GM19397 (cell line): ENCODE measurements at regions not wholly inside any gene's neighbourhood (a gene's known extent, or its start where the extent isn't known, plus 50 kb on each side); places are given as distances from the start of the nearest gene placed in this dataset.
"Not testable (repeated sequence)": the region's sequence is repeated elsewhere in the genome, so short reads cannot be mapped to it uniquely, and the experiment has no call there.

Experiments used
- ATAC-seq: cut with Tn5 transposase; IDR thresholded peaks from one replicate; pipeline ENCODE4 v1.9.1; 2021; ENCODE audit warnings: mild to moderate bottlenecking, moderate library complexity; ENCODE audit not compliant: unreplicated experiment

GRCh38 chr19:27733551-27734266 is 1479.2 kb downstream of the UQCRFS1 start:
- no peak for ATAC-seq

DNA sequence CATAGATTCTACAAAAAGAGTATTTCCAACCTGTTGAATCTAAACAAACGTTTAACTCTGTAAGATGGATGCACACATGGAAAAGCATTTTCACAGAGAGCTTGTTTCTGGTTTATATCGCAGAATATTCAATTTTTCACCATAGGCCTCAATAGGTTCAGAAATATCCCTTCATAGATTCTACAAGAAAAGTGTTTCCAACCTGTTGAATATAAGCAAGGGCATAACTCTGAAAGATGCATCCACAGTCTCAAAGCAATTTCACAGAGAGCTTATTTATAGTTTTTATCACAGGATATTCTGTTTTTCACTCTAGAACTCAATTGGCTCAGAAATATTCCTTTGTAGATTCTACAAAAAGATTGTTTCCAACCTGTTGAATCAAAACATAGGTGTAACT is 1483.6 kb downstream of the UQCRFS1 start:
- ATAC-seq: no peak

DNA sequence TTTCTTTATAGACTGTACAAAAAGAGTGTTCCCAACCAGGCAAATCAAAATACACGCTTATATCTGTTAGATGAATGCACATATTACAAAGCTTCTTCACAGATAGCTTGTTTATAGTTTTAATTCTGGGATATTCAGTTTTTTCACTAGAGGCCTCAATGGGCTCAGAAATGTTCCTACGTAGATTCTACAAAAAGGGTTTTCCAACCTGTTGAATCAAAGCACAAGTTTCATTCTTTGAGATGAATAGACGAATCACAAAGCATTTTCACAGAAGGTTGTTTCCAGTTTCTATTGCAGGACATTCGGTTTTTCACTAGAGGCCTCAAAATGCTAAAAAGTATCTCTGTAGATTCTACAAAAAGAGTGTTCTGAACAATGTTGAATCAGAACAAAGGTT is 1490.3 kb downstream of the UQCRFS1 start:
- no peak for ATAC-seq

GRCh38 chr19:27720155-27720554 is 1492.8 kb downstream of the UQCRFS1 start:
- no peak for ATAC-seq

DNA sequence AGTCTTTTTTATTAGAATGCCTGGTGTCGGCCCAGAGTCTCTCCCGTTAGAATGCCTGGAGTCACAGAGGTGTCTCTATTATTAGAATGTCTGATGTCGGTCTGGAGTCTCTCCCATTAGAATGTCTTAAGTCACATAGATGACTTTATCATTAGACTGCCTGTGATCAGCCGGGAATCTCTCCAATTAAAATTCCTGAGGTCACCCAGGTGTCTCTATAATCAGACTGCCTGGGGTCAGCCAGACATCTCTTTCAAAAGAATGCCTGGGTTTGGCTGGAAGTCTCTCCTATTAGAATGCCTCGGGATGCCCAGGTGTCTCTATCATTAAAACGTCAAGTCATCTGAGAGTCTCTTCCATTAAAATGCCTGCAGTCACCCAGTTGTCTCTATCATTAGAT is 1493.9 kb downstream of the UQCRFS1 start:
- ATAC-seq: no peak

DNA sequence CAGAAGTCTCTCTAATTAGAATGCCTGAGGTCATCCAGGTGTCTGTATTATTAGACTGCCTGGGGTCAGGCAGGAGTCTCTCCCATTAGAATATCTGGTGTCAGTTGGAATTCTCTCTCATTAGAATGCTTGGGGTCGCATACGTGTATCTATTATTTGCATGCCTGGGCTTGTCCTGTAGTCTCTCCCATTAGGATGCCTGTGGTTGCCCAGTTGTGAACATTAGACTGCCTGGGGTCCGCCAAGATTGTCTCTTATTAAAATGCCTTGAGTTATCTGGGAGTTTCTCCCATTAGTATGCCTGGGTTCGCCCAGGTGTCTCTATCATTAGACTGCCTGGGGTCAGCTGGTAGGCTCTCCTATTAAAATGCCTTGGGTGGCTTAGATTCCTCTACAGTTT is 1494.7 kb downstream of the UQCRFS1 start:
- no peak for ATAC-seq

DNA sequence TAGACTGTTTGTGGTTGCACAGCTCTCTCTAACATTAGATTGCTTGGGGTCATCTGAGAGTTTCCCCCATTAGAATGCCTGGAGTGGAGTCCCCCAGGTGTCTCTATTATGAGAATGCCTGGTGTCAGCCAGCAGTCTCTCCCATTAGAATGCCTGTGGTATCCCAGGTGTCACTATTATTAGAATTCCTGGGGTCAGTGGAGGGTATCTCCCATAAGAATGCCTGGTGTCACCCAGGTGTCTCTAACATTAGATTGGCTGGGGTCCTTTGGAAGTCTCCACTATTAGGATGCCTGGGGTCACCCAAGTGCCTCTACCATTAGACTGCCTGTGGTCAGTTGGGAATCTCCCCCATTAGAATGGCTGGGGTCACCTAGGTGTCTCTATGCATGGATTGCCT is 1495.1 kb downstream of the UQCRFS1 start:
- no peak for ATAC-seq

DNA sequence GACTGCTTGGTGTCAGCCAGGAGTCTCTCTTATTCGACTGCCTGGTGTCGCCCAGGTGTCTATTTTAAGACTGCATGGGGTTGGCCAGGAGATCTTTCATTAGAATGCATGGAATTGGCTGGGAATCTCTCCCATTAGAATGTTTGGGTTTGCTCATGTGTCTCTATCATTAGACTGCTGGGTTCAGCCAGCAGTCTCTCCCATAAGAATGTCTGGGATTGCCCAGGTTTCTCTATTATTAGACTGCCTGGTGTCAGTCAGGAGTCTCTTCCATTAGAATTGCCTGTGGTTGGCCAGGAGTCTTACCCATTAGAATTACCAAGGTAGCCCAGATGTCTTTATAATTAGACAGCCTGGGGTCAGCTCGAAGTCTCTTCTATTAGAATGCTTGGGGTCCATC is 1496.0 kb downstream of the UQCRFS1 start:
- ATAC-seq: no peak

DNA sequence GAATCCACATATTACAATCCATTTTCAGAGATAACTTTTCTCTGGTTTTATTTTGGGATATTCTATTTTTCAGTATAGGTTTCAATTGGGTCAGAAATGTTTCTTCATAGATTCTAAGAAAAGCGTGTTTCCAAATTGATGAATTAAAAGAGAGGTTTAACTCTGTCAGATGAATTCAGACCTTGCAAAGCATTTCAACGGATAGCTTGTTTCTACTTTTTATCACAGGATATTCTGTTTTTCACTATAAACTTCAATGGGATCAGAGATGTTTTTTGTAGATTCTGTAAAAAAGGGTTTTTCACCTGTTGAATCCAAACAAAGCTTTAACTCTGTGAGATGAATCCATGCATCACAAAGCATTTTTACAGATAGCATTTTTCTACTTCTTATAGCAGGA is 1498.1 kb downstream of the UQCRFS1 start:
- no peak for ATAC-seq

DNA sequence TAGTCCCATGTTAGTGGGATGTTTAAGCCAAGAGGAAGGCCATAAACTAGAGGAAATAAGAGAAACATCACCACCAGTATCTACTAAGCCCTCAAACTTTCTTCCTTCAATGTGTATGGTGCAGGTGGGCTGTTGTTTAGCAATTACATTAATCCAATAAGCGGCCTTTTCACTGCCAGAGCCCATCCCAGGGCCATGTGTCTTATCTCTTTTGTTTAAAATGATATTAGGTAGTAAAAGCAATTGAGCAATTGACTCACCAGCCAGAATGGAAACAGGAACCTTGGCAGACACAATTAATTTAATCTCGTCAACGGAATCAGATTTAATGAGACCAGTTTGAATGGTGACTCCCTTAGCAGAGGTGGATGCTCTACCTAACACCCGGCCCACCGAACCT is 1503.5 kb downstream of the UQCRFS1 start:
- ATAC-seq: no peak

DNA sequence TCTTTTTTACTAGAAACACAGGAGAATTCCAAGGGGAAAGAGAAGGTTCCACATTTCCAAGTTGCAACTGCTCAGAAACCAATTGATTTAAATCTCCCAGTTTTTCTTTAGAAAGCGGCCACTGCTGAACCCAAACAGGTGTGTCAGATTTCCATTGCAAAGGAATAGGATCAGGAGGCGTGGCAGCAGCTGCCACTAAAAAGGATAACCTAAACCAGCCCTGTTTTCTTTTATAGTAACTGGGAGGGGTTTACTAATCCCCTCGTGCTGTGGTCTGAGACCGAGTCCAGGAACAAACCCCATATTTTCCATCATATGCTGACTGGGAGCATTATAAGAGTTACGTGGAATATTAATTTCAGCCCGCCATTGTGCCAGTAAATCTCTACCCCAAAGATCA is 1504.0 kb downstream of the UQCRFS1 start:
- not testable (repeated sequence) for ATAC-seq

- ATAC-seq: not testable (repeated sequence)
Measured at GRCh38 chr19:27707026-27707425, 1505.9 kb downstream of the UQCRFS1 start.

DNA sequence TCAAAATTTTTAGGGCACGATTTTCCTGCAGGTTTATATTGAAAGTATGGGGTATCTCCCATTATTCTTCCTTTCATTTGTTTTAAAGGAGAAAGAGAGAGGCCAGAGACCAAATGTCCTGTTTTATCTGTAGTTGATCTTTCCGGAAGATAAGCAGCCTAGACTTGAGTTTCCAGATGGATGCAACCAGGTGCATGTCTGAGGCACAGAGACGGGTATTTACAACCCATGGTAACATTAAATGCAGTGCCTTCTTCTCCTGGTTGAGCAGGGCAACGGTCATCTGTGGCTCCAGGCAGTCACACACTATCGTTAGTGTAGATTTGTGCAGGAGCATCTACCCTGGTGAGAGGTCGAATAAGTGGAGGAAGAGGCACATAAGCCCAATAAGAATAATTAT is 1507.1 kb downstream of the UQCRFS1 start:
- no peak for ATAC-seq

GRCh38 chr19:27694361-27695055 is 1518.4 kb downstream of the UQCRFS1 start:
- no peak for ATAC-seq

- no peak for ATAC-seq
Measured at GRCh38 chr19:27691991-27692390, 1521.0 kb downstream of the UQCRFS1 start.

DNA sequence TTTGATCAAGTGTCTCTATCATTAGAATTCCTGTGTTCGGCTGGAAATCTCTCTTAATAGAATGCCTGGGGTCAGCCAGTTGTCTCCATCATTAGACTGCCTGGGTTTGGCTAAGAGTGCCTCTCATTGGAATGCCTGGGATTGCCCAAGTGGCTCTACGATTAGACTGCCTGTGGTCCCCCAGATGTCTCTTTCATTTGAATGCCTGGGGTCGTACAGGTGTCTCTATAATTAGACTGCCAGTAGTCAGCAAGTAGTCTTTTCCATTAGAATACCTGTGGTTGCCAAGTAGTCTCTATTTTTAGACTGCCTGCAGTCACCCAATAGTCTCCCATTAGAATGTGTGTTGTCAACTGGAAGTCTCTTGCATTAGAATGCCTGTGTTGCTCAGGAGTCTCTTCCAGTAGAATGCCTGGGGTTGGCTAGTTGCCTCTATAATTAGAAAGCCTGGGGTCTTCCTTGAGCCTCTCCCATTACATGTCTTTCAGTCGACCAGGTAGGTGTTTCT is 1523.2 kb downstream of the UQCRFS1 start:
- no peak for ATAC-seq

DNA sequence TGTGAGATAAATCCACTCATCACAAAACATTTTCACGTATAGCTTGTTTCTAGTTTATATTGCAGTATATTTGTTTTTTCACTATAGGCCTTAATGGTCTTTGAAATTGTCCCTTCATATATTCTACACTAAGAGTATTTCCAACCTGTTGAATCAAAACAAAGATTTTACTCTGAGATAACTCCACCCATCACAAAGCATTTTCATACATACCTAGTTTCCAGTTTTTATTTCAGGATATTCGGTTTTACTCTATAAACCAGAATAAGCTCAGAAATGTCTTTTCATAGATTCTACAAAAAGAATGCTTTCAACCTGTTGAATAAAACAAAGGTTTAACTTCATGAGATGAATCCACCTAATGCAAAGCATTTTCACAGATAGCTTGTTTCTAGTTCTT is 1528.7 kb downstream of the UQCRFS1 start:
- no peak for ATAC-seq

DNA sequence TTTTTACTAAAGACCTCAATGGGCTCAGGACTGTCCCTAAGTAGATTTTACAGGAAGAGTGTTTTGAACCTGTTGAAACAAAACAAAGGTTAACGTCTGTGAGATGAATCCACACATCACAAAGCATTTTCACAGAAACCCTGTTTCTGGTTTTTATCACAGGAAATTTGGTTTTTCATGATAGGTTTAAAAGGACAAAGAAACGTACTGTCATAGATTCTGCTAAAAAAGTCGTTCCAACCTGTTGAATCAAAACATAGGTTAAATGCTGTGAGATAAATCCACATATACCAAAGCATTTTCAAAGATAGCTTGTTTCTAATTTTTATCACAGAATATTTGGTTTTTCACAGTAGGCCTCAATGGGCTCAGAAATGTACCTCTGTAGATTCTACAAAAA is 1531.0 kb downstream of the UQCRFS1 start:
- ATAC-seq: no peak

GRCh38 chr19:27679905-27680304 is 1533.0 kb downstream of the UQCRFS1 start:
- no peak for ATAC-seq

DNA sequence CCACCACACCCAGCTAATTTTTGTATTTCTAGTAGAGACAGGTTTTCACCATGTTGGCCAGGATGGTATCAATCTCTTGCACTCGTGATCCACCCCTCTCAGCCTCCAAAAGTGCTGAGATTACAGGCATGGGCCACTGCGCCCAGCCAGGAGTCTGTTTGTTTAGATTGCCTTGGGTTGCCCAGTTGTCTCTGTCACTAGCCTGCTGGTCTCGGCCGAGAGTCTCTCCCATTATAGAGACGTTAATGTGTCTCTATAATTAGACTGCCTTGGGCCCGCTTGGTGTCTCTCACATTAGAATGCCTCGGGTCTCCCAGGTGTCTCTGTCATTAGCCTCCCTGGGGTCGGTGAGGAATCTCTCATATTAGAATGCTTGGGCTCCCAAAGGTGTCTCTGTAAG is 1533.6 kb downstream of the UQCRFS1 start:
- ATAC-seq: no peak

DNA sequence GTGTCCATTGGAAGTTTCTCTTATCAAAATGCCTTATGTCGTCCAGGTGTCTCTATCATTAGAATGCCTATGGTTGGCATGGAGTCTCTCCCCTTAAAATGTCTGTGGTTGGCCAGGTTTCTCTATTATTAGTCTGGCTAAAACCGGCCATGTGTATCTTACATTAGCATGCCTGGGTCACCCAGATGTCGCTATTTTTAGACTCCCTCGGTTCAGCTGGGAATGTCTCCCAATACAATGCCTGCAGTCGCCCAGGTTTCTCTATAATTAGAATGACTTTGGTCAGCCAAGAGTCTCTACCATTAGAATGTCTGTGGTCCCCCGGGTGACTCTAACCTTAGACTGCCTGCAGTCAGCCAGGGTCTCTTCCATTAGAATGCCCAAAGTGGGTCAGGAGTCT is 1536.1 kb downstream of the UQCRFS1 start:
- ATAC-seq: no peak

GRCh38 chr19:27676334-27676733 is 1536.6 kb downstream of the UQCRFS1 start:
- no peak for ATAC-seq
